B cell (primary cell): ENCODE measurements at regions not wholly inside any gene's neighbourhood (a gene's known extent, or its start where the extent isn't known, plus 50 kb on each side); places are given as distances from the start of the nearest gene placed in this dataset.

ENCODE experiments used
- EZH2 ChIP-seq: IDR thresholded peaks from 2 replicates; pipeline ENCODE4 v1.6.1; 2012; ENCODE audit warnings: borderline replicate concordance, low read depth, mild to moderate bottlenecking, moderate library complexity, low read length; ENCODE audit not compliant: insufficient read depth, poor library complexity, severe bottlenecking
- TF ChIP-seq, protein P1 (sequence below): fragments of 200-600 bp; IDR thresholded peaks from one replicate; pipeline ENCODE4 v1.8.0; 2022; ENCODE audit warnings: antibody characterized with exemption, mild to moderate bottlenecking

DNA sequence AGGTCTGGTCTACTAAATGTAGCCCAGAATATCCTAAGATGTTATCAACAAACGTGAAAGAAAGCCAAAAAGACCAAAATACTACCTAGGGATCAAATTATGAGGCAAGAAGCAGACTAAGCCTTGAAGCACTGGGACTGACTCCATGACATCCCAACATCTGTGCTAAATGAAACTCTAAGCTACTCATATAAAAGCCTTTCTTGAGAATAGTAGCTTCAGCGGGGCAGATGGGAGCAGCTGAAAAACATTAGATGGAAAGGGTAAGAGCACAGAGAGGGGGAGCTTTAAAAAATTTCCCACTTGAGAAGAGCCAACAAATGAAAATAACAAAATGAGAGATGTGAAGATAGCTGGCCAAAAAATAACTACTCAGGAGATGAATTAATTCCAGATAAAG lies 81.7 kb downstream of the MAD2L1 start:
- no peak for TF ChIP-seq EZH2
- TF ChIP-seq, protein P1, sequence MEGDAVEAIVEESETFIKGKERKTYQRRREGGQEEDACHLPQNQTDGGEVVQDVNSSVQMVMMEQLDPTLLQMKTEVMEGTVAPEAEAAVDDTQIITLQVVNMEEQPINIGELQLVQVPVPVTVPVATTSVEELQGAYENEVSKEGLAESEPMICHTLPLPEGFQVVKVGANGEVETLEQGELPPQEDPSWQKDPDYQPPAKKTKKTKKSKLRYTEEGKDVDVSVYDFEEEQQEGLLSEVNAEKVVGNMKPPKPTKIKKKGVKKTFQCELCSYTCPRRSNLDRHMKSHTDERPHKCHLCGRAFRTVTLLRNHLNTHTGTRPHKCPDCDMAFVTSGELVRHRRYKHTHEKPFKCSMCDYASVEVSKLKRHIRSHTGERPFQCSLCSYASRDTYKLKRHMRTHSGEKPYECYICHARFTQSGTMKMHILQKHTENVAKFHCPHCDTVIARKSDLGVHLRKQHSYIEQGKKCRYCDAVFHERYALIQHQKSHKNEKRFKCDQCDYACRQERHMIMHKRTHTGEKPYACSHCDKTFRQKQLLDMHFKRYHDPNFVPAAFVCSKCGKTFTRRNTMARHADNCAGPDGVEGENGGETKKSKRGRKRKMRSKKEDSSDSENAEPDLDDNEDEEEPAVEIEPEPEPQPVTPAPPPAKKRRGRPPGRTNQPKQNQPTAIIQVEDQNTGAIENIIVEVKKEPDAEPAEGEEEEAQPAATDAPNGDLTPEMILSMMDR = no peak
